Sigmoid colon (tissue), 4 donors: ENCODE measurements at regions not wholly inside any gene's neighbourhood (a gene's known extent, or its start where the extent isn't known, plus 50 kb on each side); places are given as distances from the start of the nearest gene placed in this dataset.

Source experiments
- CTCF ChIP-seq, 4 experiments: fragments of 450-650 bp in 3 of 4; fragments of 200-600 bp in 1 of 4; IDR thresholded peaks; one replicate each; pipeline ENCODE4 v1.5.1; 2016 to 2019; ENCODE audit warnings: antibody characterized with exemption in 4 of 4, mild to moderate bottlenecking in 3 of 4, moderate library complexity in 2 of 4
- EP300 ChIP-seq, 4 donors: sonication (generic); formaldehyde crosslinking; IDR thresholded peaks; one replicate each; pipeline ENCODE4 v1.6.1; 2017; ENCODE audit warnings: antibody characterized with exemption in 4 of 4
- POLR2A ChIP-seq, 2 donors: fragments of 450-650 bp; IDR thresholded peaks; one replicate each; pipeline ENCODE4 v1.6.1; 2016; ENCODE audit warnings: antibody characterized with exemption in 2 of 2, mild to moderate bottlenecking in 2 of 2, moderate library complexity in 2 of 2
- POLR2AphosphoS5 ChIP-seq, 4 donors: sonication (generic); formaldehyde crosslinking; IDR thresholded peaks; one replicate each; pipeline ENCODE4 v1.6.1; 2017; ENCODE audit warnings: antibody characterized with exemption in 4 of 4

- no peak for TF ChIP-seq CTCF (IDR thresholded peaks at IDR 0.05)
- TF ChIP-seq EP300 (IDR thresholded peaks at IDR 0.05): no peak
- TF ChIP-seq POLR2AphosphoS5 (IDR thresholded peaks at IDR 0.05): no peak
- TF ChIP-seq POLR2A (IDR thresholded peaks at IDR 0.05): no peak
Measured at GRCh38 chr9:21605489-21605931, 123.4 kb upstream of the IFNE start.
